GM23248 (cell line): ENCODE measurements at regions not wholly inside any gene's neighbourhood (a gene's known extent, or its start where the extent isn't known, plus 50 kb on each side); places are given as distances from the start of the nearest gene placed in this dataset.

Experiments
- DNase-seq: peaks from one replicate; pipeline ENCODE4 v3.0.0-alpha.2; 2015
- H2AFZ ChIP-seq: fragments of 200-600 bp; sonication (generic); 2 replicates; pipeline ENCODE4 v1.6.1; 2016; ENCODE audit warnings: antibody characterized with exemption
- H3F3A ChIP-seq: fragments of 200-600 bp; sonication (generic); 2 replicates; pipeline ENCODE4 v1.6.1; 2016; ENCODE audit warnings: mild to moderate bottlenecking, antibody characterized with exemption, mixed run types; ENCODE audit not compliant: insufficient read depth
- H3K27ac ChIP-seq: fragments of 200-600 bp; sonication (generic); 2 replicates; pipeline ENCODE4 v1.5.1; 2016; ENCODE audit warnings: mild to moderate bottlenecking
- H3K27me3 ChIP-seq: fragments of 200-600 bp; sonication (generic); replicated peaks from 2 replicates; pipeline ENCODE4 v1.6.1; 2016; ENCODE audit warnings: mild to moderate bottlenecking; ENCODE audit not compliant: insufficient read depth
- H3K36me3 ChIP-seq: fragments of 200-600 bp; sonication (generic); 2 replicates; pipeline ENCODE4 v1.6.1; 2016; ENCODE audit warnings: low read depth, mild to moderate bottlenecking
- H3K4me1 ChIP-seq: fragments of 200-600 bp; sonication (generic); 2 replicates; pipeline ENCODE4 v1.6.1; 2016; ENCODE audit warnings: mild to moderate bottlenecking; ENCODE audit not compliant: insufficient read depth
- H3K4me2 ChIP-seq: fragments of 200-600 bp; sonication (generic); one replicate; pipeline ENCODE4 v1.6.1; 2016; ENCODE audit warnings: mild to moderate bottlenecking; ENCODE audit not compliant: unreplicated experiment
- H3K4me3 ChIP-seq: fragments of 200-600 bp; sonication (generic); 2 replicates; pipeline ENCODE4 v1.5.1; 2016; ENCODE audit warnings: mild to moderate bottlenecking
- H3K79me2 ChIP-seq: fragments of 200-600 bp; sonication (generic); 2 replicates; pipeline ENCODE4 v1.6.1; 2016; ENCODE audit warnings: mild to moderate bottlenecking; ENCODE audit not compliant: insufficient read depth
- H3K9ac ChIP-seq: fragments of 200-600 bp; sonication (generic); 2 replicates; pipeline ENCODE4 v1.6.1; 2016; ENCODE audit warnings: mild to moderate bottlenecking
- H3K9me2 ChIP-seq: fragments of 200-600 bp; sonication (generic); 2 replicates; pipeline ENCODE4 v1.6.1; 2016; ENCODE audit warnings: mixed run types, mild to moderate bottlenecking, moderate library complexity; ENCODE audit not compliant: insufficient read depth
- H3K9me3 ChIP-seq: fragments of 200-600 bp; sonication (generic); one replicate; pipeline ENCODE4 v1.6.1; 2017; ENCODE audit warnings: low read depth
- H4K20me1 ChIP-seq: fragments of 200-600 bp; sonication (generic); 2 replicates; pipeline ENCODE4 v1.6.0; 2016; ENCODE audit not compliant: insufficient read depth
- EZH2 ChIP-seq: fragments of 200-600 bp; sonication (generic); IDR thresholded peaks from 2 replicates; pipeline ENCODE4 v1.6.1; 2018; ENCODE audit warnings: antibody characterized with exemption, mild to moderate bottlenecking; ENCODE audit not compliant: insufficient read depth, poor library complexity, severe bottlenecking
- EZH2phosphoT487 ChIP-seq: fragments of 200-600 bp; sonication (generic); IDR thresholded peaks from 2 replicates; pipeline ENCODE4 v1.6.1; 2018; ENCODE audit warnings: antibody characterized with exemption, moderate library complexity, mild to moderate bottlenecking, low read depth; ENCODE audit not compliant: insufficient read depth
- WGBS, 2 experiments: methylation state at CpG; one replicate each; pipeline ENCODE4 v1.1.6; 2015 to 2017; ENCODE audit warnings: low lambda C conversion rate in 2 of 2, low coverage in 1 of 2; ENCODE audit errors: missing lambda C conversion rate in 2 of 2; 5-methylcytosine and 5-hydroxymethylcytosine counted together
- in situ Hi-C: fragments of 300-500 bp; cut with MboI; formaldehyde crosslinking; loops from 2 replicates; pipeline ENCODE4 v1.15.0; 2020

- no peaks in the 10 kb centered on the region for H3K27me3 ChIP-seq
- no peaks in the 10 kb centered on the region for H4K20me1 ChIP-seq
- H3K36me3 ChIP-seq = no peaks in the 10 kb centered on the region
- H3K27ac ChIP-seq = no peak overlapping the region
- DNase-seq = no peak
- H3K79me2 ChIP-seq = no peaks in the 10 kb centered on the region
- no peak overlapping the region for H3K4me3 ChIP-seq
- H3F3A ChIP-seq = no peaks in the 10 kb centered on the region
- H3K4me2 ChIP-seq = no peak overlapping the region
- TF ChIP-seq EZH2 = no peak
- TF ChIP-seq EZH2phosphoT487 = no peak
- no peak overlapping the region for H2AFZ ChIP-seq
- no peaks in the 10 kb centered on the region for H3K4me1 ChIP-seq
- no peaks in the 10 kb centered on the region for H3K9me2 ChIP-seq
- H3K9me3 ChIP-seq = peaks cover 5% of the 10 kb centered on the region
- no peak overlapping the region for H3K9ac ChIP-seq
- in situ Hi-C loops = no loop called here
Observed at GRCh38 chr5:162870966-162871365, 566.4 kb upstream of the CCNG1 start.

GRCh38 chr5:162882629-162883028 lies 554.8 kb upstream of the CCNG1 start:
- Histone ChIP-seq H3K4me3 (no peak overlapping the region), H3F3A (no peaks in the 10 kb centered on the region), H2AFZ (no peak overlapping the region), H3K9ac (no peak overlapping the region), H3K9me2 (no peaks in the 10 kb centered on the region), H3K79me2 (no peaks in the 10 kb centered on the region), H3K27me3 (no peaks in the 10 kb centered on the region), H3K4me1 (no peaks in the 10 kb centered on the region), H3K27ac (no peak overlapping the region), H3K36me3 (no peaks in the 10 kb centered on the region), H3K4me2 (no peak overlapping the region), H3K9me3 (peaks cover 7% of the 10 kb centered on the region), H4K20me1 (no peaks in the 10 kb centered on the region)
- WGBS, 2 experiments = 39 to 42% methylated on average over 12 of the region's 12 CpGs
- no peak for DNase-seq
- in situ Hi-C loops = no loop called here
- no peak for TF ChIP-seq EZH2phosphoT487
- no peak for TF ChIP-seq EZH2

GRCh38 chr5:162886717-162887116 lies 550.7 kb upstream of the CCNG1 start:
- Histone ChIP-seq H3K9me2 (no peaks in the 10 kb centered on the region), H3K4me1 (no peaks in the 10 kb centered on the region), H3K9ac (no peak overlapping the region), H3K4me2 (no peak overlapping the region), H3K27ac (no peak overlapping the region), H3K79me2 (no peaks in the 10 kb centered on the region), H3F3A (no peaks in the 10 kb centered on the region), H3K36me3 (no peaks in the 10 kb centered on the region), H3K27me3 (no peaks in the 10 kb centered on the region), H4K20me1 (no peaks in the 10 kb centered on the region), H3K9me3 (no peaks in the 10 kb centered on the region), H3K4me3 (no peak overlapping the region), H2AFZ (no peak overlapping the region)
- 29% methylated on average over 6 of the region's 6 CpGs for WGBS, 2 experiments
- TF ChIP-seq EZH2phosphoT487 = no peak
- no peak for TF ChIP-seq EZH2
- in situ Hi-C loops = no loop called here
- DNase-seq = no peak

GRCh38 chr5:162888268-162888667 lies 549.1 kb upstream of the CCNG1 start:
- Histone ChIP-seq H3K9ac (no peak overlapping the region), H3K9me3 (no peaks in the 10 kb centered on the region), H3K27ac (no peak overlapping the region), H3K36me3 (no peaks in the 10 kb centered on the region), H3K4me2 (no peak overlapping the region), H3K27me3 (no peaks in the 10 kb centered on the region), H3K4me1 (no peaks in the 10 kb centered on the region), H3K4me3 (no peak overlapping the region), H3K9me2 (no peaks in the 10 kb centered on the region), H3K79me2 (no peaks in the 10 kb centered on the region), H3F3A (no peaks in the 10 kb centered on the region), H2AFZ (no peak overlapping the region), H4K20me1 (no peaks in the 10 kb centered on the region)
- DNase-seq = no peak
- TF ChIP-seq EZH2 (no peak), EZH2phosphoT487 (no peak)
- in situ Hi-C loops = no loop called here
- 46 to 50% methylated on average over 2 of the region's 2 CpGs for WGBS, 2 experiments

GRCh38 chr5:162911873-162912272 lies 525.5 kb upstream of the CCNG1 start:
- H3K9me2 ChIP-seq = no peaks in the 10 kb centered on the region
- H3K9me3 ChIP-seq = no peaks in the 10 kb centered on the region
- no peaks in the 10 kb centered on the region for H3K36me3 ChIP-seq
- H3K4me1 ChIP-seq = no peaks in the 10 kb centered on the region
- no peak overlapping the region for H3K27ac ChIP-seq
- H3K4me3 ChIP-seq = no peak overlapping the region
- WGBS, 2 experiments = 13 to 16% methylated on average over 2 of the region's 2 CpGs
- no peaks in the 10 kb centered on the region for H3K27me3 ChIP-seq
- DNase-seq = no peak
- no peaks in the 10 kb centered on the region for H3F3A ChIP-seq
- no peaks in the 10 kb centered on the region for H3K79me2 ChIP-seq
- no peak overlapping the region for H3K9ac ChIP-seq
- TF ChIP-seq EZH2phosphoT487 = no peak
- no peak for TF ChIP-seq EZH2
- no peak overlapping the region for H3K4me2 ChIP-seq
- no peaks in the 10 kb centered on the region for H4K20me1 ChIP-seq
- no peak overlapping the region for H2AFZ ChIP-seq
- in situ Hi-C loops = no loop called here
